ENCODE measurements at regions not wholly inside any gene's neighbourhood (a gene's known extent, or its start where the extent isn't known, plus 50 kb on each side); places are given as distances from the start of the nearest gene placed in this dataset.

DNA sequence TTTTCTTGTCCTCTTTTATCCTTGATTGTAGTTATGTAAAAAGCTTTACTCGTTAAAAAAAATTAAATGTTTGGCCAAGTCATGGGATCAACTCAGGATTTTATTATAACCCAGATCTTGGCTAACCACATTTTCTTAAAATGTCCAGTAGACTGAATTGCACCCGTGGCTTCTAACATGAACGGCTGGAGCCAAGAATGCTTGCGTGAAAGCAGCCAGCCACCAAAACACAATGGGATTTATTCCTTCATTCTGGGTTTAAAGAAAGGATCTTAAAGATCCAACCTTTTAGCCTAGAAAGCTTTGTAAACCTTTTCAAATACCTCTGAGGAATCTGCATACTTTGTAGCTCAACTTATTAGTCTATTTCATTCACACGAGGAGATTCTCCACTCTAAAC lies 404.4 kb downstream of the USP25 start:
- Histone ChIP-seq H3K27me3 (no peaks in the 10 kb centered on the region), H3K4me3 (no peak overlapping the region), H3K27ac (no peak overlapping the region), H3K4me1 (no peaks in the 10 kb centered on the region), H3K9me3 (no peaks in the 10 kb centered on the region), H3K36me3 (no peaks in the 10 kb centered on the region)
- intact Hi-C loops (cut with DNase I; ENCODE audit: low total_unique reads) (no loop called here), in situ Hi-C loops (cut with MboI; ENCODE audit: low sequenced_read_pairs in 4 of 4) (no loop called here)
- TF ChIP-seq POLR2A (IDR thresholded peaks at IDR 0.05) = no peak
- TF ChIP-seq, protein P1, sequence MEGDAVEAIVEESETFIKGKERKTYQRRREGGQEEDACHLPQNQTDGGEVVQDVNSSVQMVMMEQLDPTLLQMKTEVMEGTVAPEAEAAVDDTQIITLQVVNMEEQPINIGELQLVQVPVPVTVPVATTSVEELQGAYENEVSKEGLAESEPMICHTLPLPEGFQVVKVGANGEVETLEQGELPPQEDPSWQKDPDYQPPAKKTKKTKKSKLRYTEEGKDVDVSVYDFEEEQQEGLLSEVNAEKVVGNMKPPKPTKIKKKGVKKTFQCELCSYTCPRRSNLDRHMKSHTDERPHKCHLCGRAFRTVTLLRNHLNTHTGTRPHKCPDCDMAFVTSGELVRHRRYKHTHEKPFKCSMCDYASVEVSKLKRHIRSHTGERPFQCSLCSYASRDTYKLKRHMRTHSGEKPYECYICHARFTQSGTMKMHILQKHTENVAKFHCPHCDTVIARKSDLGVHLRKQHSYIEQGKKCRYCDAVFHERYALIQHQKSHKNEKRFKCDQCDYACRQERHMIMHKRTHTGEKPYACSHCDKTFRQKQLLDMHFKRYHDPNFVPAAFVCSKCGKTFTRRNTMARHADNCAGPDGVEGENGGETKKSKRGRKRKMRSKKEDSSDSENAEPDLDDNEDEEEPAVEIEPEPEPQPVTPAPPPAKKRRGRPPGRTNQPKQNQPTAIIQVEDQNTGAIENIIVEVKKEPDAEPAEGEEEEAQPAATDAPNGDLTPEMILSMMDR (IDR thresholded peaks at IDR 0.05 in 4 of 5, conservative IDR thresholded peaks at IDR 0.05 in 1 of 5) = no peak
- no peak for ATAC-seq
- no peak for DNase-seq

DNA sequence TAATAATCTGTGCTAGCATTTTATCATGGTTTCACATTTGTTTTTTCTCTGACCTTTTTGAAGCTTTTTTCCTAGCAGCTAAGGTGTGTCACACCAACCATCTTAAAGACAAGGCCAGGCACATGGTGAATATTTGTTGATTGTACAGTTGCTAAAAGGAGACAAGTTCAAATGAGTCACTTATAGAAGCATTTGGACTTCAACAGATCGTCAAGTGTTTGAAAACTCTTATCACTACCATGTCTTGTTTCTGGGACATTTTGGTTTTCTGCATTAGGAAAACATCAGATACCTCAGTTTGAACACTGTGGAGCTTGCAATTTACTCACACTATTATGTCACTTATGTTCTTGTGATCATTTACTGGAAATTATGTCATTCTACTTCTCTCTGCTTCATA lies 407.3 kb downstream of the USP25 start:
- Histone ChIP-seq H3K36me3 (no peaks in the 10 kb centered on the region), H3K27me3 (no peaks in the 10 kb centered on the region), H3K9me3 (no peaks in the 10 kb centered on the region), H3K4me1 (no peaks in the 10 kb centered on the region), H3K4me3 (no peak overlapping the region), H3K27ac (no peak overlapping the region)
- intact Hi-C loops (cut with DNase I; ENCODE audit: low total_unique reads) = no loop called here
- TF ChIP-seq, protein P1 (IDR thresholded peaks at IDR 0.05 in 4 of 5, conservative IDR thresholded peaks at IDR 0.05 in 1 of 5) = no peak
- no peak for TF ChIP-seq POLR2A (IDR thresholded peaks at IDR 0.05)
- DNase-seq (no peak), ATAC-seq (no peak)
- in situ Hi-C loops (cut with MboI; ENCODE audit: low sequenced_read_pairs in 4 of 4) = no loop called here

DNA sequence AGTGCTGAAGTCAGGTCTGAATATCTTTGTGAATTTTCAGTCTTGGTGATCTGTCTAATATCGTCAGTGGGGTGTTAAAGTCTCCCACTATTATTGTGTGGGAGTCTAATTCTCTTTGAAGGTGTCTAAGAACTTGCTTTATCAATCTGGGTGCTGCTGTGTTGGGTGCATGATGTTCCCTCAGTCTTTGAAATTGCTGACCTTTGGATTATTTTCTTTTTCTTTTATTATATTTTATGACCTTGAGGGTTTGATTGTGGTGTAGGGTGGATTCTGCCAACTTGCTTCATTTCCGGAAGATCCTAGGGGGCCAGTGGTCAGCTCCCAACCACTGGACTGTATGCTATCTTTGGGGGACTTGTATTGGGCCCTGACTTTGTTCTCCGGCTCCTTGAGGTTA lies 415.3 kb downstream of the USP25 start:
- Histone ChIP-seq H3K27me3 (no peaks in the 10 kb centered on the region), H3K4me1 (no peaks in the 10 kb centered on the region), H3K4me3 (no peak overlapping the region), H3K36me3 (no peaks in the 10 kb centered on the region), H3K27ac (no peak overlapping the region), H3K9me3 (no peaks in the 10 kb centered on the region)
- in situ Hi-C loops (cut with MboI; ENCODE audit: low sequenced_read_pairs in 4 of 4) = no loop called here
- intact Hi-C loops (cut with DNase I; ENCODE audit: low total_unique reads) = no loop called here
- no peak for ATAC-seq
- no peak for DNase-seq
- TF ChIP-seq, protein P1 (IDR thresholded peaks at IDR 0.05 in 4 of 5, conservative IDR thresholded peaks at IDR 0.05 in 1 of 5) = no peak
- TF ChIP-seq POLR2A (IDR thresholded peaks at IDR 0.05) = no peak

DNA sequence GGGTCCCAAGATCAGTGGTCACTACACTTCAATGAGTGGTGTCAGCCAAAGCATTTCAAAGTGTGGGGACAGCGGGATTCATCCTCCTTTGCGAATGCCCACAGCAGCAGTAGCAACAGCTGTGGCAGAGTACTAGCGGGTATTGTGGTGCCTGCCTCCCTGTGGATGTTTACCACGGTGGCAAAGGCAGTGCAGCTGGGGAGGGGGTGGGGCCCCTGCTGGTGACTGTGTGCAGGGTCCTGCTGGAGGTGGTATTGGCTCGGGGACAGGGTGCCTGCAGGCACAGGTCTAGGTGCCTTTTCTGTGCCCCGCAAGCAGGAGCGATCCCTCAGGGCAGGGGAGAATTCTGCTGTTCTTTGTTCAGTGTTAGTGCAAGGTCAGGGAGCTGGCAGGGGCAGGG lies 415.7 kb downstream of the USP25 start:
- Histone ChIP-seq H3K27ac (no peak overlapping the region), H3K4me3 (no peak overlapping the region), H3K27me3 (no peaks in the 10 kb centered on the region), H3K4me1 (no peaks in the 10 kb centered on the region), H3K36me3 (no peaks in the 10 kb centered on the region), H3K9me3 (no peaks in the 10 kb centered on the region)
- DNase-seq = no peak
- intact Hi-C loops (cut with DNase I; ENCODE audit: low total_unique reads) (no loop called here), in situ Hi-C loops (cut with MboI; ENCODE audit: low sequenced_read_pairs in 4 of 4) (no loop called here)
- TF ChIP-seq POLR2A (IDR thresholded peaks at IDR 0.05) = no peak
- TF ChIP-seq, protein P1 (IDR thresholded peaks at IDR 0.05 in 4 of 5, conservative IDR thresholded peaks at IDR 0.05 in 1 of 5) = no peak
- no peak for ATAC-seq

DNA sequence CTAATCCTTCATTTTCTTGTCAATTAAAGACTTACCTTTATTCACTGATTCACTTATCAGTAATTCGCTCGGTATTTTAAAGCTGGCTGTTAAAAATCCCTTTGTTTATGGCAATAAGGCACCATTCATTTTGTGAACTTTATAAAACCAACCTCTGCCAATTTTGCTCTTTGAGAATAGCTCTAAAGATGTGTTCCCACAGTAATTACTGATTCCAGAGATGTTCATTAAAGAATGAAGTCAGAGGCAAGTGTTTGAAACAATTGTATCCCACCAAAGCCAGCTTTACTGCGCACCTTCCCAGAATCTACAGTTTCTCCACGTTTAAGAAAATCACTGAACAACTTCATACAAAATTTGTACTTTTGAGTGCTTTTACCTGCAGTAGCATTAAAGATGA lies 424.5 kb downstream of the USP25 start:
- Histone ChIP-seq H3K9me3 (no peaks in the 10 kb centered on the region), H3K4me1 (no peaks in the 10 kb centered on the region), H3K27ac (no peak overlapping the region), H3K27me3 (no peaks in the 10 kb centered on the region), H3K36me3 (no peaks in the 10 kb centered on the region), H3K4me3 (no peak overlapping the region)
- no peak for ATAC-seq
- in situ Hi-C loops (cut with MboI; ENCODE audit: low sequenced_read_pairs in 4 of 4) (no loop called here), intact Hi-C loops (cut with DNase I; ENCODE audit: low total_unique reads) (no loop called here)
- TF ChIP-seq, protein P1 (IDR thresholded peaks at IDR 0.05 in 4 of 5, conservative IDR thresholded peaks at IDR 0.05 in 1 of 5) = no peak
- TF ChIP-seq POLR2A (IDR thresholded peaks at IDR 0.05) = no peak
- DNase-seq = no peak

Data from gastrocnemius medialis (tissue), 4 donors.